Vagina (tissue), 2 donors: ENCODE measurements at regions not wholly inside any gene's neighbourhood (a gene's known extent, or its start where the extent isn't known, plus 50 kb on each side); places are given as distances from the start of the nearest gene placed in this dataset.

Source experiments
- DNase-seq, 2 donors: peaks; one replicate each; pipeline ENCODE4 v3.0.0-alpha.2; 2017; ENCODE audit errors: extremely low spot score in 2 of 2
- H3K27ac ChIP-seq: fragments of 200-600 bp; sonication (generic); one replicate; pipeline ENCODE4 v1.5.1; 2019
- H3K27me3 ChIP-seq: fragments of 200-600 bp; sonication (generic); one replicate; pipeline ENCODE4 v1.5.1; 2019
- H3K36me3 ChIP-seq, 2 donors: fragments of 200-600 bp; sonication (generic); one replicate each; pipeline ENCODE4 v1.5.1; 2017 to 2019
- H3K4me1 ChIP-seq: fragments of 200-600 bp; sonication (generic); one replicate; pipeline ENCODE4 v1.5.1; 2019
- H3K4me3 ChIP-seq, 2 donors: fragments of 200-600 bp; sonication (generic); 1 replicate in 1 of 2; 2 replicates in 1 of 2; pipeline ENCODE4 v1.5.1; 2016 to 2019
- H3K9me3 ChIP-seq: fragments of 200-600 bp; sonication (generic); one replicate; pipeline ENCODE4 v1.5.1; 2019
- POLR2A ChIP-seq, 2 donors: fragments of 450-650 bp; IDR thresholded peaks; one replicate each; pipeline ENCODE4 v1.6.1; 2017; ENCODE audit warnings: antibody characterized with exemption in 2 of 2, mild to moderate bottlenecking in 2 of 2, moderate library complexity in 2 of 2
- POLR2AphosphoS5 ChIP-seq, 2 donors: sonication (generic); formaldehyde crosslinking; IDR thresholded peaks; one replicate each; pipeline ENCODE4 v1.9.0; 2017; ENCODE audit warnings: antibody characterized with exemption in 2 of 2, mild to moderate bottlenecking in 2 of 2, low read depth in 1 of 2; ENCODE audit not compliant: insufficient read depth in 1 of 2
- intact Hi-C: fragments of 100-400 bp; cut with DNase I; formaldehyde crosslinking; loops from one replicate; pipeline ENCODE4 v1.15.1; 2023
- TF ChIP-seq, protein P1 (sequence below), 3 experiments: fragments of 450-650 bp in 2 of 3; fragments of 200-600 bp in 1 of 3; sonication (generic) in 1 of 3; IDR thresholded peaks; one replicate each; pipeline ENCODE4 v1.5.1; 2017 to 2019; ENCODE audit warnings: antibody characterized with exemption in 3 of 3, mild to moderate bottlenecking in 2 of 3, moderate library complexity in 2 of 3

DNA sequence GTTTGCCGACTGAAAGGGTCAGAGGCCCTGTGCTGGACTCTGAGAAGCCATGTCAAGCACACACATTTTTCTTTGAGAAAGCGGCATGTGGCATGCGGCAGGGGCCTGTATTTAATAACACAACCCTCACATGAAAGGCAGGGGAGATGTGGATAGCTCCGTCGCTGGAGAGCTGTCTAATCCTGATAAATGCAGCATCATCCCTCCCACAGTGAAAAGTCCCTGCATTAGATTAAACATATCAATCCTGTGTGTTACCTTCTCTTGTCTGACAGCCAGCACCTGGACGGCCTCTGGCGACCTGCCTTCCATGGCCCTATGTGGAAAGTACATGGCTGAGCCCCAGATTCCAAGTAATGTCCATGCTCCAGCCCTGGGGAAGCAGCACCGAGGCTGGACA is 313.0 kb upstream of the AJAP1 start:
- Histone ChIP-seq H3K4me1 (no peaks in the 10 kb centered on the region), H3K27ac (no peak overlapping the region), H3K9me3 (no peaks in the 10 kb centered on the region), H3K27me3 (no peaks in the 10 kb centered on the region), H3K4me3 (no peak overlapping the region), H3K36me3 (no peaks in the 10 kb centered on the region)
- DNase-seq, result no peak
- intact Hi-C loops, result no loop called here
- no peak for TF ChIP-seq POLR2AphosphoS5 (IDR thresholded peaks at IDR 0.05; ENCODE audit: insufficient read depth in 1 of 2, low read depth in 1 of 2)
- TF ChIP-seq POLR2A (IDR thresholded peaks at IDR 0.05), result no peak
- TF ChIP-seq, protein P1, sequence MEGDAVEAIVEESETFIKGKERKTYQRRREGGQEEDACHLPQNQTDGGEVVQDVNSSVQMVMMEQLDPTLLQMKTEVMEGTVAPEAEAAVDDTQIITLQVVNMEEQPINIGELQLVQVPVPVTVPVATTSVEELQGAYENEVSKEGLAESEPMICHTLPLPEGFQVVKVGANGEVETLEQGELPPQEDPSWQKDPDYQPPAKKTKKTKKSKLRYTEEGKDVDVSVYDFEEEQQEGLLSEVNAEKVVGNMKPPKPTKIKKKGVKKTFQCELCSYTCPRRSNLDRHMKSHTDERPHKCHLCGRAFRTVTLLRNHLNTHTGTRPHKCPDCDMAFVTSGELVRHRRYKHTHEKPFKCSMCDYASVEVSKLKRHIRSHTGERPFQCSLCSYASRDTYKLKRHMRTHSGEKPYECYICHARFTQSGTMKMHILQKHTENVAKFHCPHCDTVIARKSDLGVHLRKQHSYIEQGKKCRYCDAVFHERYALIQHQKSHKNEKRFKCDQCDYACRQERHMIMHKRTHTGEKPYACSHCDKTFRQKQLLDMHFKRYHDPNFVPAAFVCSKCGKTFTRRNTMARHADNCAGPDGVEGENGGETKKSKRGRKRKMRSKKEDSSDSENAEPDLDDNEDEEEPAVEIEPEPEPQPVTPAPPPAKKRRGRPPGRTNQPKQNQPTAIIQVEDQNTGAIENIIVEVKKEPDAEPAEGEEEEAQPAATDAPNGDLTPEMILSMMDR (IDR thresholded peaks at IDR 0.05), result no peak

DNA sequence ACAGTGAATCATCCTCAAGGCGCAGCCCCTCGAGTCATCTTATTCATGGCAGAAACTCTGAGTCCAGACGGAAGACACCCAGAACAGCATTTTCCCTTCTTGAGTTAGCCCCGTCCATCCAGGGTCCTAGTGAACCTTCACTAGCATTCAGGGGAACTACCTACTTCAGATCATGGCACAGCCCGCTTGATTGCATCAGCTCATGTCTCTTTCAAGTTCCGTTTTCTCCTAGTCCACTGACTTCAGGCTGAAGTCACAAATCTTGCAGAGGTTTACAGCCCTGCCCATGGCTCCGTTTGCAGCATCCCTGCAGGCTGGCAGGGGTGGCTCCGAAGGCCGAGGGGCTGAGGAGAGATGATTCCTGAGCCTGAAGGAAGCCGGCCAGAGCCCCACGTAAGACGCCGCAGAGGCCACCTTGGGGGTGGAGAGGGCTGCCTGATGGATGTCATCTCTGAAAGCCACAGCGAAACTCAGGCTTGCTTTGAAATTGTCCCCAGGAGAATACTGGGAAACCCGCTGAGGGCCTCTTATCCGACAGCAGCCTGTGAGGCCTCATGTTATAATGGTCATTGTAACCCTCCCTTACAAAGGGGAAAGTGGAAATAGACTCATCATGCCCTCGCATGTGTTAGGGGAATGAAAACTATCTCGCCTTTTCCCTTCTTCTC is 310.2 kb upstream of the AJAP1 start:
- Histone ChIP-seq H3K4me1 (no peaks in the 10 kb centered on the region), H3K27ac (no peak overlapping the region), H3K27me3 (no peaks in the 10 kb centered on the region), H3K9me3 (no peaks in the 10 kb centered on the region), H3K4me3 (no peak overlapping the region), H3K36me3 (no peaks in the 10 kb centered on the region)
- intact Hi-C loops, result no loop called here
- TF ChIP-seq POLR2A (IDR thresholded peaks at IDR 0.05) (no peak), POLR2AphosphoS5 (IDR thresholded peaks at IDR 0.05; ENCODE audit: insufficient read depth in 1 of 2, low read depth in 1 of 2) (no peak)
- TF ChIP-seq, protein P1 (IDR thresholded peaks at IDR 0.05), result no peak
- no peak for DNase-seq

DNA sequence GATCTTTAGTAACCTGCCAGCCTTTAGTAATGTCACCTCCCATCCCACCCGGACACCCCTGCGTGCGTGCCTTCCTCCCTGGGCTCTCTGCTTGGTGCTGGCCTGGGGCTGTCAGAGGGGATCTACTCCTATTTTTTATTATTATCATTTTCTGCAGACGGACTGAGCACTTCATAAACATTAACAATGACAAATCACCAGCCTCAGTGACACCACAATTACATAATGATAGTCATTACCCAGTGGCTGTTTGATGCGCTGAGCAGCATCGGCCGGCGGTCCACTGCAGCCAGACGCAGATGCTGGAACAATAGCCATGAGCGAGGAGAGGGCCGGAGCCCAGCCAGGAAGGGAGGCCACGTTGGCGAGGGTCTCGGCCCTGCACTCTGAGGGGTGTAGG is 309.3 kb upstream of the AJAP1 start:
- no peak for DNase-seq
- no peaks in the 10 kb centered on the region for H3K27me3 ChIP-seq
- no peaks in the 10 kb centered on the region for H3K4me1 ChIP-seq
- H3K27ac ChIP-seq, result no peak overlapping the region
- no peaks in the 10 kb centered on the region for H3K36me3 ChIP-seq
- H3K4me3 ChIP-seq, result no peak overlapping the region
- intact Hi-C loops, result no loop called here
- no peaks in the 10 kb centered on the region for H3K9me3 ChIP-seq
- TF ChIP-seq POLR2AphosphoS5 (IDR thresholded peaks at IDR 0.05; ENCODE audit: insufficient read depth in 1 of 2, low read depth in 1 of 2) (no peak), POLR2A (IDR thresholded peaks at IDR 0.05) (no peak)
- TF ChIP-seq, protein P1 (IDR thresholded peaks at IDR 0.05), result no peak

DNA sequence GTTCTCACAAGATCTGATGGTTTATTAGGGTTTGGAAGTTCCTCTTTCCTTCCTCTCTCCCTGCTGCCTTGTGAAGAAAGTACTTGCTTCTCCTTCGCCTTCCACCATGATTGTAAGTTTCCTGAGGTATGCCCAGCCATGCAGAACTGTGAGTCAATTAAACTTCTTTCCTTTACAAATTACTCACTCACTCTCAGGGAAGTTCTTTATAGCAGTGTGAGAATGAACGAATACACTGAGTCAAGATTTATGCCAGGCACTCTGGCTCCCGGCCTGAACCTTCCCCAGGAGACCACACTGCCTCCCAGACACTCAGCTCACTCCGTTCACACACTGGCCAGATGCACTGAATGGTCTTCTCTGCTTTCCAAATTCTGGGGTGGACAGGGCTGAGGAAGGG is 308.3 kb upstream of the AJAP1 start:
- H3K27ac ChIP-seq, result no peak overlapping the region
- DNase-seq, result no peak
- H3K36me3 ChIP-seq, result no peaks in the 10 kb centered on the region
- H3K4me3 ChIP-seq, result no peak overlapping the region
- no peaks in the 10 kb centered on the region for H3K4me1 ChIP-seq
- intact Hi-C loops, result no loop called here
- H3K9me3 ChIP-seq, result no peaks in the 10 kb centered on the region
- TF ChIP-seq, protein P1 (IDR thresholded peaks at IDR 0.05), result no peak
- TF ChIP-seq POLR2AphosphoS5 (IDR thresholded peaks at IDR 0.05; ENCODE audit: insufficient read depth in 1 of 2, low read depth in 1 of 2), result no peak
- no peak for TF ChIP-seq POLR2A (IDR thresholded peaks at IDR 0.05)
- H3K27me3 ChIP-seq, result no peaks in the 10 kb centered on the region

DNA sequence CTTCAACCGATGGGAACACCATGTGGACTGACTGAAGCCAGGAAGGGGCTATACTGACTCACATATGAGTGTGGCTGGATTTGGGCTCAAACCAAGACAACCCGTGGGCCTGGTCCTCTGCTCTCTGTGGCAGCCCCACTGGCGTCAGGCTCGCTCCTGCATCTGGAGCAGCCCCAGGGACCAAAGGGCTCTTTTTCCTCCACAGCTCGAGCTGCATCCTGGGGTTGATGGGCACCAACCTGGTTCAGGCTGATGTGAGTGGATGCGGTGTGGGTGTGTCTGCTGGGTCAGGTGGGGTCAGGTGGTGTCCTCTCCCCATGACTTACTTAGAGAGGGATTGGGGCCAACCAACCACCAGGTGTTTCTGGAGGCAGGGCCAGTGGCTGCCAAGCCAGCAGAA is 303.0 kb upstream of the AJAP1 start:
- no peaks in the 10 kb centered on the region for H3K27me3 ChIP-seq
- no peaks in the 10 kb centered on the region for H3K9me3 ChIP-seq
- no peak overlapping the region for H3K27ac ChIP-seq
- no peaks in the 10 kb centered on the region for H3K36me3 ChIP-seq
- no peak for TF ChIP-seq POLR2A (IDR thresholded peaks at IDR 0.05)
- no peak for TF ChIP-seq POLR2AphosphoS5 (IDR thresholded peaks at IDR 0.05; ENCODE audit: insufficient read depth in 1 of 2, low read depth in 1 of 2)
- intact Hi-C loops, result no loop called here
- DNase-seq, result no peak
- H3K4me1 ChIP-seq, result no peaks in the 10 kb centered on the region
- H3K4me3 ChIP-seq, result no peak overlapping the region
